GM18951 (cell line): ENCODE measurements at regions not wholly inside any gene's neighbourhood (a gene's known extent, or its start where the extent isn't known, plus 50 kb on each side); places are given as distances from the start of the nearest gene placed in this dataset.

ENCODE experiments used
- POLR2A ChIP-seq: IDR thresholded peaks from 4 replicates; pipeline ENCODE4 v1.6.1; 2011; ENCODE audit warnings: mild to moderate bottlenecking; ENCODE audit not compliant: insufficient read length, insufficient read depth; ENCODE audit errors: extremely low read depth
- in situ Hi-C: fragments of 300-500 bp; cut with MboI; formaldehyde crosslinking; loops from one replicate; pipeline ENCODE4 v1.12.0; 2022; ENCODE audit warnings: low sequenced_read_pairs, mixed read lengths, inconsistent platforms; ENCODE audit not compliant: unreplicated experiment

GRCh38 chr2:51220606-51221005 lies 188.7 kb upstream of the NRXN1 start:
- in situ Hi-C loops: no loop called here
- no peak for TF ChIP-seq POLR2A

- in situ Hi-C loops: no loop called here
- no peak for TF ChIP-seq POLR2A
These were observed 188.1 kb upstream of the NRXN1 start for GRCh38 chr2:51220080-51220479.

- TF ChIP-seq POLR2A: no peak
- in situ Hi-C loops: no loop called here
These were observed 187.5 kb upstream of the NRXN1 start for GRCh38 chr2:51219468-51219867.

- in situ Hi-C loops: no loop called here
- TF ChIP-seq POLR2A: no peak
These were observed 186.1 kb upstream of the NRXN1 start for GRCh38 chr2:51218047-51218446.

GRCh38 chr2:51213826-51214225 lies 181.9 kb upstream of the NRXN1 start:
- in situ Hi-C loops: no loop called here
- TF ChIP-seq POLR2A: no peak

GRCh38 chr2:51212374-51212773 lies 180.4 kb upstream of the NRXN1 start:
- in situ Hi-C loops: no loop called here
- no peak for TF ChIP-seq POLR2A

GRCh38 chr2:51208521-51208920 lies 176.6 kb upstream of the NRXN1 start:
- in situ Hi-C loops: no loop called here
- TF ChIP-seq POLR2A: no peak

GRCh38 chr2:51201295-51201694 lies 169.4 kb upstream of the NRXN1 start:
- TF ChIP-seq POLR2A: no peak
- in situ Hi-C loops: no loop called here

- in situ Hi-C loops: no loop called here
- no peak for TF ChIP-seq POLR2A
These were observed 162.7 kb upstream of the NRXN1 start for GRCh38 chr2:51194656-51195055.

GRCh38 chr2:51170273-51170672 lies 138.3 kb upstream of the NRXN1 start:
- in situ Hi-C loops: no loop called here
- no peak for TF ChIP-seq POLR2A

GRCh38 chr2:51165534-51166260 lies 133.8 kb upstream of the NRXN1 start:
- in situ Hi-C loops: no loop called here
- TF ChIP-seq POLR2A: no peak

GRCh38 chr2:51158251-51158650 lies 126.3 kb upstream of the NRXN1 start:
- in situ Hi-C loops: no loop called here
- no peak for TF ChIP-seq POLR2A

- no peak for TF ChIP-seq POLR2A
- in situ Hi-C loops: no loop called here
These were observed 121.3 kb upstream of the NRXN1 start for GRCh38 chr2:51153236-51153635.

- in situ Hi-C loops: no loop called here
- TF ChIP-seq POLR2A: no peak
These were observed 119.7 kb upstream of the NRXN1 start for GRCh38 chr2:51151490-51152140.

GRCh38 chr2:51149725-51150124 lies 117.8 kb upstream of the NRXN1 start:
- in situ Hi-C loops: no loop called here

GRCh38 chr2:51145761-51146160 lies 113.8 kb upstream of the NRXN1 start:
- in situ Hi-C loops: no loop called here
- TF ChIP-seq POLR2A: no peak

More at GRCh38 chr2:51149725-51150124, 117.8 kb upstream of the NRXN1 start:
- no peak for TF ChIP-seq POLR2A
